Astrocyte (in vitro differentiated cells and primary cell): ENCODE measurements at regions not wholly inside any gene's neighbourhood (a gene's known extent, or its start where the extent isn't known, plus 50 kb on each side); places are given as distances from the start of the nearest gene placed in this dataset.

ENCODE experiments used
- DNase-seq: peaks from one replicate; pipeline ENCODE4 v3.0.0-alpha.2; 2010; ENCODE audit warnings: low read depth
- FAIRE-seq: peaks from 2 replicates; lab custom pipeline; 2011; peaks lifted over from hg19 to GRCh38; lab: Jason Lieb, UNC
- H2AFZ ChIP-seq: 2 replicates; pipeline ENCODE4 v1.6.0; 2012; ENCODE audit warnings: low read depth, low read length, inconsistent platforms
- H3K27ac ChIP-seq: 2 replicates; pipeline ENCODE4 v1.5.1; 2011; ENCODE audit warnings: low read depth, low read length, inconsistent platforms
- H3K27me3 ChIP-seq: 2 replicates; pipeline ENCODE4 v1.6.0; 2011; ENCODE audit warnings: low read length, inconsistent platforms; ENCODE audit not compliant: insufficient read depth
- H3K36me3 ChIP-seq: 2 replicates; pipeline ENCODE4 v1.5.1; 2011; ENCODE audit warnings: low read length, inconsistent platforms; ENCODE audit not compliant: insufficient read depth
- H3K4me1 ChIP-seq: 2 replicates; pipeline ENCODE4 v1.5.1; 2011; ENCODE audit warnings: low read length, inconsistent platforms; ENCODE audit not compliant: insufficient read depth
- H3K4me2 ChIP-seq: 2 replicates; pipeline ENCODE4 v1.6.0; 2012; ENCODE audit warnings: low read length, inconsistent platforms
- H3K4me3 ChIP-seq: 2 replicates; pipeline ENCODE4 v1.5.1; 2011; ENCODE audit warnings: low read depth, mild to moderate bottlenecking, low read length, inconsistent platforms; ENCODE audit not compliant: insufficient read depth
- H3K79me2 ChIP-seq: 2 replicates; pipeline ENCODE4 v1.6.0; 2012; ENCODE audit warnings: mild to moderate bottlenecking, low read length, inconsistent platforms; ENCODE audit not compliant: insufficient read depth
- H3K9ac ChIP-seq: 2 replicates; pipeline ENCODE4 v1.6.0; 2012; ENCODE audit warnings: mild to moderate bottlenecking, low read length, inconsistent platforms
- H3K9me3 ChIP-seq: 2 replicates; pipeline ENCODE4 v1.5.1; 2012; ENCODE audit warnings: low read depth, mild to moderate bottlenecking, low read length, inconsistent platforms; ENCODE audit not compliant: insufficient read depth
- H4K20me1 ChIP-seq: 2 replicates; pipeline ENCODE4 v1.6.0; 2012; ENCODE audit warnings: low read length, inconsistent platforms; ENCODE audit not compliant: insufficient read depth
- H3K27ac Mint-ChIP-seq: one replicate; pipeline ENCODE4 v1.8.0; 2021; ENCODE audit warnings: mild to moderate bottlenecking, mixed read lengths; ENCODE audit not compliant: unreplicated experiment
- H3K27me3 Mint-ChIP-seq: one replicate; pipeline ENCODE4 v1.8.0; 2021; ENCODE audit warnings: low read depth, mixed read lengths; ENCODE audit not compliant: unreplicated experiment
- H3K36me3 Mint-ChIP-seq: one replicate; pipeline ENCODE4 v1.8.0; 2021; ENCODE audit warnings: low read depth, mixed read lengths; ENCODE audit not compliant: unreplicated experiment
- H3K4me1 Mint-ChIP-seq: one replicate; pipeline ENCODE4 v1.8.0; 2021; ENCODE audit warnings: low read depth, mixed read lengths; ENCODE audit not compliant: unreplicated experiment
- H3K4me3 Mint-ChIP-seq: one replicate; pipeline ENCODE4 v1.8.0; 2021; ENCODE audit warnings: mild to moderate bottlenecking, moderate library complexity, mixed read lengths; ENCODE audit not compliant: unreplicated experiment
- H3K9me3 Mint-ChIP-seq: one replicate; pipeline ENCODE4 v1.8.0; 2021; ENCODE audit warnings: mild to moderate bottlenecking, mixed read lengths; ENCODE audit not compliant: unreplicated experiment
- EZH2 ChIP-seq: IDR thresholded peaks from 2 replicates; pipeline ENCODE4 v1.6.1; 2012; ENCODE audit warnings: mild to moderate bottlenecking, low read length, inconsistent platforms; ENCODE audit not compliant: insufficient read depth
- TF ChIP-seq, protein P1 (sequence below): IDR thresholded peaks from 2 replicates; pipeline ENCODE4 v1.5.1; 2011; ENCODE audit warnings: low read depth, mild to moderate bottlenecking, inconsistent platforms, low read length, moderate library complexity; ENCODE audit not compliant: insufficient read depth

DNA sequence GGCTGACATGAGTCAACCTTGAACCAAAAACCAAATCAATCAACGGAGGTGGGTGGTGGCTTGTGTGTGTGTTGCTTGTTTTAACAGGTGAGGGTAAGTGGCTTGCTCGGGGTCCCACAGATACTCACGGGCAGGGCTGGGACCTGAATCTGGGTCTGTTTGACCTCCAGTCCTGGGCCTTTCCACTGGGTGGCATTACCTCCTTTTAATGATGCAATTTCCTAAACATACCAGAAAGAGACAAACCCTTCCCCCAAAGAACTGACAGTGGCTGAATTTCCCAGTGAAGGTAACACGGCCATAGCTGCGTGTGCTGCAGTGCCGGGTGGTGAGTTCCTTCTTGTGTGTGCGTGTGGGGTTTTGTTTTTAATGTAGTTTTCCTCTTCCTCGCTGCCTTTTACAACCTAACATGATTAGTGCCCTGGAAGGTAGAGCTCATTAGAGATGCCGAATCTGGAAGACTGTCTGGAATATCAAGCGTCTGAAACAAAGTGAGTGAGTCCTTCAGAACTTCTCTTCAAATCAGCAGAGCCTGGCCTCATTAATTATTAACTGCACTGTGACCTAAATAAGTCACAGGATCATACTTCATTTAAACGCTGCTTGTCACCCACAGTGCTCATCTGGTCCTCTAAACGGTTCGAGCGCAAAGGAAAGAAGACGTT lies 166.1 kb upstream of the TCERG1L start:
- DNase-seq = no peak
- Histone ChIP-seq H3K9me3 (peaks cover 12% of the 10 kb centered on the region), H3K4me3 (no peak overlapping the region), H2AFZ (no peak overlapping the region), H3K4me2 (no peak overlapping the region), H4K20me1 (no peaks in the 10 kb centered on the region), H3K27me3 (no peaks in the 10 kb centered on the region), H3K4me1 (no peaks in the 10 kb centered on the region), H3K9ac (no peak overlapping the region), H3K27ac (no peak overlapping the region), H3K36me3 (no peaks in the 10 kb centered on the region), H3K79me2 (no peaks in the 10 kb centered on the region)
- FAIRE-seq = no peak
- no peak for TF ChIP-seq EZH2
- TF ChIP-seq, protein P1, sequence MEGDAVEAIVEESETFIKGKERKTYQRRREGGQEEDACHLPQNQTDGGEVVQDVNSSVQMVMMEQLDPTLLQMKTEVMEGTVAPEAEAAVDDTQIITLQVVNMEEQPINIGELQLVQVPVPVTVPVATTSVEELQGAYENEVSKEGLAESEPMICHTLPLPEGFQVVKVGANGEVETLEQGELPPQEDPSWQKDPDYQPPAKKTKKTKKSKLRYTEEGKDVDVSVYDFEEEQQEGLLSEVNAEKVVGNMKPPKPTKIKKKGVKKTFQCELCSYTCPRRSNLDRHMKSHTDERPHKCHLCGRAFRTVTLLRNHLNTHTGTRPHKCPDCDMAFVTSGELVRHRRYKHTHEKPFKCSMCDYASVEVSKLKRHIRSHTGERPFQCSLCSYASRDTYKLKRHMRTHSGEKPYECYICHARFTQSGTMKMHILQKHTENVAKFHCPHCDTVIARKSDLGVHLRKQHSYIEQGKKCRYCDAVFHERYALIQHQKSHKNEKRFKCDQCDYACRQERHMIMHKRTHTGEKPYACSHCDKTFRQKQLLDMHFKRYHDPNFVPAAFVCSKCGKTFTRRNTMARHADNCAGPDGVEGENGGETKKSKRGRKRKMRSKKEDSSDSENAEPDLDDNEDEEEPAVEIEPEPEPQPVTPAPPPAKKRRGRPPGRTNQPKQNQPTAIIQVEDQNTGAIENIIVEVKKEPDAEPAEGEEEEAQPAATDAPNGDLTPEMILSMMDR = no peak
- H3K4me3 Mint-ChIP-seq = no peak overlapping the region
- no peaks in the 10 kb centered on the region for H3K36me3 Mint-ChIP-seq
- peaks cover 5% of the 10 kb centered on the region for H3K9me3 Mint-ChIP-seq
- H3K4me1 Mint-ChIP-seq = peaks cover 5% of the 10 kb centered on the region
- peak overlapping the region; percentile 34 for H3K27ac Mint-ChIP-seq
- H3K27me3 Mint-ChIP-seq = peaks cover 7% of the 10 kb centered on the region

GRCh38 chr10:131478377-131478989 lies 167.0 kb upstream of the TCERG1L start:
- H3K36me3 Mint-ChIP-seq = no peaks in the 10 kb centered on the region
- H3K9me3 ChIP-seq = peaks cover 16% of the 10 kb centered on the region
- peaks cover 7% of the 10 kb centered on the region for H3K27me3 Mint-ChIP-seq
- no peak overlapping the region for H3K27ac Mint-ChIP-seq
- DNase-seq = no peak
- no peaks in the 10 kb centered on the region for H3K27me3 ChIP-seq
- no peak overlapping the region for H3K4me3 Mint-ChIP-seq
- H3K27ac ChIP-seq = no peak overlapping the region
- no peak overlapping the region for H2AFZ ChIP-seq
- no peaks in the 10 kb centered on the region for H3K79me2 ChIP-seq
- H3K4me2 ChIP-seq = no peak overlapping the region
- H3K4me3 ChIP-seq = no peak overlapping the region
- H3K36me3 ChIP-seq = no peaks in the 10 kb centered on the region
- H3K4me1 ChIP-seq = no peaks in the 10 kb centered on the region
- no peak for TF ChIP-seq EZH2
- TF ChIP-seq, protein P1 = no peak
- FAIRE-seq = no peak
- peaks cover 5% of the 10 kb centered on the region for H3K4me1 Mint-ChIP-seq
- H4K20me1 ChIP-seq = no peaks in the 10 kb centered on the region
- H3K9ac ChIP-seq = no peak overlapping the region
- H3K9me3 Mint-ChIP-seq = peaks cover 5% of the 10 kb centered on the region

GRCh38 chr10:131480066-131480465 lies 168.5 kb upstream of the TCERG1L start:
- H3K36me3 ChIP-seq = no peaks in the 10 kb centered on the region
- no peaks in the 10 kb centered on the region for H3K79me2 ChIP-seq
- no peak for DNase-seq
- TF ChIP-seq, protein P1 = no peak
- TF ChIP-seq EZH2 = no peak
- peaks cover 5% of the 10 kb centered on the region for H3K4me1 Mint-ChIP-seq
- H3K9me3 ChIP-seq = peaks cover 19% of the 10 kb centered on the region
- H3K27ac Mint-ChIP-seq = no peak overlapping the region
- H3K27ac ChIP-seq = no peak overlapping the region
- no peaks in the 10 kb centered on the region for H3K36me3 Mint-ChIP-seq
- no peak overlapping the region for H3K4me3 Mint-ChIP-seq
- H3K4me1 ChIP-seq = no peaks in the 10 kb centered on the region
- no peak overlapping the region for H2AFZ ChIP-seq
- no peak overlapping the region for H3K4me2 ChIP-seq
- H3K4me3 ChIP-seq = no peak overlapping the region
- peaks cover 7% of the 10 kb centered on the region for H3K27me3 Mint-ChIP-seq
- FAIRE-seq = no peak
- no peaks in the 10 kb centered on the region for H3K27me3 ChIP-seq
- H3K9ac ChIP-seq = no peak overlapping the region
- no peaks in the 10 kb centered on the region for H4K20me1 ChIP-seq
- H3K9me3 Mint-ChIP-seq = peaks cover 5% of the 10 kb centered on the region
